ENCODE measurements at regions not wholly inside any gene's neighbourhood (a gene's known extent, or its start where the extent isn't known, plus 50 kb on each side); places are given as distances from the start of the nearest gene placed in this dataset.
"Not testable (repeated sequence)": the region's sequence is repeated elsewhere in the genome, so short reads cannot be mapped to it uniquely, and the experiment has no call there.

DNA sequence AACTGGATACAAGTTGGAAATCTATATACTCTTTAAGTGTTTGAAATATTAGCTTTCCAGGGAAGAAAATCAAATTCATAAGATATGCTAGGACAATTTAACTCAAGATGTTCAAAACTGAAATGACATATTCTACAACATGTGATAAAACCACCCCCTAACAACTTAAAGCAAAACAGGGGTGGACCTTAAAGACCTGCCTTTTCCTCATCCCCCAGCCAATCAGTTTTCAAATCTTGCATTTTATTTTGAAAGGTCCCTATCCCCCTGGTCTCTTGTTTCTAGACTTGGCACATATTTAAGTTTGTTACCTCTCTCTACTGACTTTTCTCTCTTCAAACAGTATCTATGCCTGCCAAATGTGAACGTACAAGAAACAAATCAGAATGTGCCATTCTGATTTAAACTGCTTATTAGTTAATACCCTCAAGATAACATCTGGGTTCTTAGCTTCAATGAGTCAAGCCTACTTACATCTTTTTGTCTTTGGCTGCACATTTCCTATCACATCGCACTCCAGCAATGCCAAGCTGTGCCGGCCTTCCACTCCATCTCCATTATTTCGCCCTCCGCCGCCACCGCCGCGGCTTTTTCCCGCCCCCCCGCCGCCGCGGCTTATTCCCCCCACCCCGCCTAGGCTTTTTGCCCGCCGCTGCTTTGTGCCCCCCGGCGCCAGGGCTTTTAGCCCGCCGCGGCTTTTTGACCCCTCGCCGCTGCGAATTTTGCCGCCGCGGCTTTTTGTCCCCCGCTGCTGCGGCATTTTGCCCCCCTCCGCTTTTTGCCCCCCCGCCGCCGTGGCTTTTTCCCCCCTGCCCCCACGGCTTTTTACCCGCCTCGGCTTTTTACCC, 475.0 kb downstream of the FAM72C start:
- TF ChIP-seq, protein P1, sequence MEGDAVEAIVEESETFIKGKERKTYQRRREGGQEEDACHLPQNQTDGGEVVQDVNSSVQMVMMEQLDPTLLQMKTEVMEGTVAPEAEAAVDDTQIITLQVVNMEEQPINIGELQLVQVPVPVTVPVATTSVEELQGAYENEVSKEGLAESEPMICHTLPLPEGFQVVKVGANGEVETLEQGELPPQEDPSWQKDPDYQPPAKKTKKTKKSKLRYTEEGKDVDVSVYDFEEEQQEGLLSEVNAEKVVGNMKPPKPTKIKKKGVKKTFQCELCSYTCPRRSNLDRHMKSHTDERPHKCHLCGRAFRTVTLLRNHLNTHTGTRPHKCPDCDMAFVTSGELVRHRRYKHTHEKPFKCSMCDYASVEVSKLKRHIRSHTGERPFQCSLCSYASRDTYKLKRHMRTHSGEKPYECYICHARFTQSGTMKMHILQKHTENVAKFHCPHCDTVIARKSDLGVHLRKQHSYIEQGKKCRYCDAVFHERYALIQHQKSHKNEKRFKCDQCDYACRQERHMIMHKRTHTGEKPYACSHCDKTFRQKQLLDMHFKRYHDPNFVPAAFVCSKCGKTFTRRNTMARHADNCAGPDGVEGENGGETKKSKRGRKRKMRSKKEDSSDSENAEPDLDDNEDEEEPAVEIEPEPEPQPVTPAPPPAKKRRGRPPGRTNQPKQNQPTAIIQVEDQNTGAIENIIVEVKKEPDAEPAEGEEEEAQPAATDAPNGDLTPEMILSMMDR (conservative IDR thresholded peaks at IDR 0.05; ENCODE audit: low read length), result not testable (repeated sequence)
- not testable (repeated sequence) for TF ChIP-seq EZH2phosphoT487 (IDR thresholded peaks at IDR 0.05; ENCODE audit: borderline replicate concordance)

Data from Loucy (cell line).